ENCODE measurements at regions not wholly inside any gene's neighbourhood (a gene's known extent, or its start where the extent isn't known, plus 50 kb on each side); places are given as distances from the start of the nearest gene placed in this dataset.

GRCh38 chr7:67696124-67696523 is 699.5 kb downstream of the TYW1 start:
- TF ChIP-seq CTCF (IDR thresholded peaks at IDR 0.05; ENCODE audit: borderline replicate concordance, extremely low read depth, low read length, poor library complexity, severe bottlenecking) (no peak), EZH2 (IDR thresholded peaks at IDR 0.05; ENCODE audit: borderline replicate concordance, low read depth, low read length, severe bottlenecking) (no peak)

Data from DND-41 (cell line).